ENCODE measurements at regions not wholly inside any gene's neighbourhood (a gene's known extent, or its start where the extent isn't known, plus 50 kb on each side); places are given as distances from the start of the nearest gene placed in this dataset.

- H3K4me2 ChIP-seq (replicated peaks; ENCODE audit: extremely low read depth, low read length, poor library complexity, severe bottlenecking): no peak overlapping the region
- H2AFZ ChIP-seq (ENCODE audit: insufficient read depth, low read depth, low read length, poor library complexity, severe bottlenecking): no peak overlapping the region
- H3K9ac ChIP-seq (ENCODE audit: insufficient read depth, low read length, poor library complexity, severe bottlenecking): no peak overlapping the region
- no peaks in the 10 kb centered on the region for H3K4me1 ChIP-seq (ENCODE audit: control insufficient read depth in 1 of 2, insufficient read depth in 2 of 2, low read length in 2 of 2)
- no peaks in the 10 kb centered on the region for H3K79me2 ChIP-seq (ENCODE audit: insufficient read depth, low read length)
- no peaks in the 10 kb centered on the region for H3K36me3 ChIP-seq (replicated peaks in 1 of 2; ENCODE audit: control insufficient read depth in 1 of 2, insufficient read depth in 2 of 2, low read length in 2 of 2)
- intact Hi-C loops (cut with micrococcal nuclease): no loop called here
- no peaks in the 10 kb centered on the region for H3K36me3 Mint-ChIP-seq
- H3K27ac ChIP-seq (ENCODE audit: low read depth in 1 of 2, low read length in 2 of 2): no peak overlapping the region
- no peak overlapping the region for H3K4me3 ChIP-seq (replicated peaks in 1 of 3; ENCODE audit: low read depth in 2 of 3, low read length in 3 of 3)
- no peak for TF ChIP-seq CTCF (IDR thresholded peaks at IDR 0.05)
- no peak overlapping the region for H3K27ac Mint-ChIP-seq
- no peak overlapping the region for H3K4me3 Mint-ChIP-seq
- no peaks in the 10 kb centered on the region for H3K4me1 Mint-ChIP-seq
- peaks cover 0 to 10% (median 3%) of the 10 kb centered on the region in 7 donors for H3K9me3 Mint-ChIP-seq
- no peaks in the 10 kb centered on the region for H4K20me1 ChIP-seq (ENCODE audit: insufficient read depth, low read length)
- 100% methylated on average over 1 of the region's 2 CpGs for WGBS (ENCODE audit: insufficient coverage)
- no peak for DNase-seq
- no peaks in the 10 kb centered on the region for H3K27me3 ChIP-seq (ENCODE audit: control insufficient read depth in 2 of 2, insufficient read depth in 2 of 2, low read length in 2 of 2)
- peaks cover 1 to 3% (median 2%) of the 10 kb centered on the region in 3 donors for H3K27me3 Mint-ChIP-seq (ENCODE audit: low read depth in 3 of 3)
- peaks cover 0 to 3% of the 10 kb centered on the region in 2 donors for H3K9me3 ChIP-seq (replicated peaks in 1 of 2; ENCODE audit: control insufficient read depth in 1 of 2, insufficient read depth in 1 of 2, low read length in 2 of 2)
Observed at GRCh38 chr10:27599546-27599945, 95.4 kb downstream of the RAB18 start.

GRCh38 chr10:27600930-27601329 is 96.8 kb downstream of the RAB18 start:
- no peak overlapping the region for H2AFZ ChIP-seq (ENCODE audit: insufficient read depth, low read depth, low read length, poor library complexity, severe bottlenecking)
- no peaks in the 10 kb centered on the region for H3K27me3 ChIP-seq (ENCODE audit: control insufficient read depth in 2 of 2, insufficient read depth in 2 of 2, low read length in 2 of 2)
- no peaks in the 10 kb centered on the region for H3K4me1 Mint-ChIP-seq
- H3K4me2 ChIP-seq (replicated peaks; ENCODE audit: extremely low read depth, low read length, poor library complexity, severe bottlenecking): no peak overlapping the region
- no peak overlapping the region for H3K9ac ChIP-seq (ENCODE audit: insufficient read depth, low read length, poor library complexity, severe bottlenecking)
- peaks cover 0 to 8% (median 2%) of the 10 kb centered on the region in 7 donors for H3K9me3 Mint-ChIP-seq
- H3K27ac ChIP-seq (ENCODE audit: low read depth in 1 of 2, low read length in 2 of 2): no peak overlapping the region
- DNase-seq: no peak
- peaks cover 0 to 3% of the 10 kb centered on the region in 2 donors for H3K9me3 ChIP-seq (replicated peaks in 1 of 2; ENCODE audit: control insufficient read depth in 1 of 2, insufficient read depth in 1 of 2, low read length in 2 of 2)
- no peaks in the 10 kb centered on the region for H3K36me3 Mint-ChIP-seq
- H3K79me2 ChIP-seq (ENCODE audit: insufficient read depth, low read length): no peaks in the 10 kb centered on the region
- H3K4me3 Mint-ChIP-seq: no peak overlapping the region
- intact Hi-C loops (cut with micrococcal nuclease): no loop called here
- no peak overlapping the region for H3K4me3 ChIP-seq (replicated peaks in 1 of 3; ENCODE audit: low read depth in 2 of 3, low read length in 3 of 3)
- no peak for TF ChIP-seq CTCF (IDR thresholded peaks at IDR 0.05)
- H3K27me3 Mint-ChIP-seq (ENCODE audit: low read depth in 3 of 3): peaks cover 1 to 7% (median 7%) of the 10 kb centered on the region in 3 donors
- no CpG with 5 or more reads among the region's 2 CpGs for WGBS (ENCODE audit: insufficient coverage)
- H3K36me3 ChIP-seq (replicated peaks in 1 of 2; ENCODE audit: control insufficient read depth in 1 of 2, insufficient read depth in 2 of 2, low read length in 2 of 2): no peaks in the 10 kb centered on the region
- H3K27ac Mint-ChIP-seq: no peak overlapping the region
- H3K4me1 ChIP-seq (ENCODE audit: control insufficient read depth in 1 of 2, insufficient read depth in 2 of 2, low read length in 2 of 2): no peaks in the 10 kb centered on the region
- H4K20me1 ChIP-seq (ENCODE audit: insufficient read depth, low read length): no peaks in the 10 kb centered on the region

Measured in CD14-positive monocyte (primary cell).